Posterior cingulate gyrus (tissue), 11 donors: ENCODE measurements at regions not wholly inside any gene's neighbourhood (a gene's known extent, or its start where the extent isn't known, plus 50 kb on each side); places are given as distances from the start of the nearest gene placed in this dataset.
"Not testable (repeated sequence)": the region's sequence is repeated elsewhere in the genome, so short reads cannot be mapped to it uniquely, and the experiment has no call there.

ENCODE experiments used
- DNase-seq, 10 donors: peaks; one replicate each; pipeline versions ENCODE4 v3.0.0 to v3.0.0-alpha.2; 2020 to 2021; ENCODE audit warnings: mixed read lengths in 3 of 10
- intact Hi-C: fragments of 100-400 bp; cut with DNase I; formaldehyde crosslinking; loops from one replicate; pipeline ENCODE4 v1.15.1; 2023

DNA sequence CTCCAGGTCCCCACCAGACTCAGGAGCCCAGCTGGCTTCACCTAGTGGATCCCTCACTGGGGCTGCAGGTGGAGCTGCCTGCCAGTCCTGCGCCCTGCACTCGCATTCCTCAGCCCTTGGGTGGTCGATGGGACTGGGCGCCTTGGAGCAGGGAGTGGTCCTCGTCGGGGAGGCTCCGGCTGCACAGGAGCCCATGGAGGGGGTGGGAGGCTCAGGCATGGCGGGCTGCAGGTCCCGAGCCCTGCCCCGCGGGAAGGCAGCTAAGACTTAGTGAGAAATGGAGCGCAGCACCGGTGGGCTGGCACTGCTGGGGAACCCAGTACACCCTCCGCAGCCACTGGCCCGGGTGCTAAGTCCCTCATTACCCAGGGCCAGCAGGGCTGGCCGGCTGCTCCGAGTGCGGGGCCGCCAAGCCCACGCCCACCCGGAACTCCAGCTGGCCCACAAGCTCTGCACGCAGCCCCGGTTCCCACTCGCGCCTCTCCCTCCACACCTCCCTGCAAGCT, 203.4 kb downstream of the DSC3 start:
- DNase-seq = peak in 3 of 10 donors; percentile 55 to 67 (median 65)
- intact Hi-C loops = not testable (repeated sequence)

DNA sequence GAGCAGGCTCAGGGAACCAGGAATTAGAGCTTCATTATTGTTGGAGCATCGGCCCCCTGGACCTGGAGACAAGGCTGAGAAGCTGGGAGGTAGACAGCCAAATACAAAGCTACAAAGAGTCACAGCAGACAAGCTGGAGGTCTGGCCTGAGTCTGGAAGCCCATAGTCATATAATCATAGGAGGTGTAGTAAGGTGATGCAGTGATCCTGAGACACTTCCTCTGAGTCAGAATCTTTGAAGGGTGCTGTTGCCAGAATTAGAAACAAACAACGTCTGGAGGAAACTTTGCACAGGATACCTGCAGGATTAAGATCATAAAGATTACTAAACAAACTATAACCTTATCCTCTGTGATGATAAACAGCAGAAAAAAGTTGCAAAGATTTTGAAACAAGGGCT, 213.8 kb downstream of the DSC3 start:
- intact Hi-C loops = no loop called here
- no peak for DNase-seq

DNA sequence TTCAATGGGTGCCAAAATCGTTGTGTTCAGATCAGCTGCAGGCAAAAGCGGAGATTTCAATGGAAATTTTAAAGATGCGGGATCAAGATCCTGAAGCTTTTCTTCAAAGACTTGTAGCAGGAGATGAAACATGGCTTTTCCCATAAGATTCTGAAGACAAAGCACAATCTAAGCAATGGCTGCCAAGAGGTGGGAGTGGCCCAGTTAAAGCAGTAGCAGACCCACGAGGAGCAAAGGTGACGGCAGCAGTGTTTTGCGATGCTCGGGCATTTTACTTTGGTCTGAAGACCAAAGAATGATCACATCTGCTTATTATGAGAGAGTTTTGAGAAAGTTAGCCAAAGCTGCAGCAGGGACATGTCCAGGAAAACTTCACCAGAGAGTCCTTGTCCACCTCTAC, 222.9 kb downstream of the DSC3 start:
- intact Hi-C loops = no loop called here
- no peak for DNase-seq

DNA sequence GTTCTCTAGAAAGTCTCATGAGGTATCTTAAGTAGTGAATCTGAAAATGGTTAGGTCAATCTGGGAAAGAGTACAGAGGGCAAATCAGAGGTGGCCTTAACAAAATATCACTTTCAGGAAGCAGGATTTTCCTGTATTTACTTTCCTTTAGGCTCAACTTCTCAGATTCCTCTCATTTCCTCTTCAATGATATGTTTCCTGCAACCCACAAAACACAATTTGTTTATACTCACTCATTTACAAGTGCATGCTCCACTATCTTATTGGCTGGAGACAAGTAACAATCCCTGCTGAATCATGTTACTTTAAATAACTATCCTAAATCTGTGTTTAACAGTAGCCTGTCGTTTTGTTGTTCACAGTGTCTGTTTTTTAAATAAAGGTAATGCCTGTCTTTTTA, 228.1 kb downstream of the DSC3 start:
- intact Hi-C loops = no loop called here
- DNase-seq = no peak

DNA sequence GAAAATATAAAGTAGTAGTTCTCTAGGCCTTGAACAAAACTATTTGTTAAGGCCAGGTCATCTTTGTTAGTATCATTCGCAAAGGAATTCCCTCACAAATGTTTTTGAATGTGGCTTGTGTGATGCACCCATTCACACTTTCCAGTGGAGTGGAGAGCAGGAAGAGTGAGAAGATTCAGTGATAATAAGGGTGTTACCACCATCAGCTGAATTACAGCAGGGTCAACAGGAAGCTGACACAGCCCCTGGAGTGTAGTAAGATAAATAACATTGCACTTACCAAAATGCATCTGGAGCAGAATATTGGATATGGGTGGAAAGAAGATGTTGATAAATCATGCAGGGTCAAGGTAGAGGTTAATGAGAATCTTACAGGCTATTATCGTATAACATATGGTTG, 231.0 kb downstream of the DSC3 start:
- no peak for DNase-seq
- intact Hi-C loops = no loop called here

DNA sequence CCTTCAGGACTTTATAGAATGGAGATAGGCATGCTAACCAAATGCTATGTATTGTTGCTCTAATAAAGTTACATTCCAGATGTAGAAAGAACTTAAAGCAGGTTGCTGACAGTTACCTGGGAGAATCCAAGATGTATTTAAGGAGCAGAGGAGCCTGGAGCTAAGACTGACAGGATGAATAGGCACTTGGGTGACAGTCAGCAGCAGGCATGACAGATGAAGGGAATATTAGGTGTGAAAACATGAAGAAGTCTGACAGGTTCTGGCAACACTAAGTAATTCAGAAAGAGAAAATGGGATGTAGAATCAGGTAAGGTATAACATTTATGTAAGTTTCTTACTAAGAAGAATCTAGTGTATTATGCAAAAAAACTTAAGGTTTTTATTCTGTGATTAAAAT, 232.0 kb downstream of the DSC3 start:
- no peak for DNase-seq

DNA sequence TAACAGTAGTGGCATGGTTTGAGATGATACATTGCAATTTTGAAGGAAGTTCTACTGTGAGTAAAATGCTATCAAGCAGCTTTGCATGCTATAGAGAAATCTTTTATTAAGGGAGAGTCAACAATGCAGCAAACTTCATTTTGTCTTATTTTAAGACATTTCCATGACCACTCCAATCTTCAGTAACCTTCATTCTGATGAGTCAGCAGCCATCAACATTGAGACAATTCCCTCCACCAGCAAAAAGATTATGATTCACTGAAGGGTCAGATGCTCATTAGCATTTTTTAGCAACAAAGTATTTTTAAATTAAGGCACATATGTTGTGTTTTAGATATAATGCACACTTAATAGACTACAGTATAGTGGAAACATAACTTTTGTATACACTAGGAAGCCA, 235.7 kb downstream of the DSC3 start:
- intact Hi-C loops = no loop called here
- no peak for DNase-seq

More for the DNA sequence above, 232.0 kb downstream of the DSC3 start:
- intact Hi-C loops = no loop called here

DNA sequence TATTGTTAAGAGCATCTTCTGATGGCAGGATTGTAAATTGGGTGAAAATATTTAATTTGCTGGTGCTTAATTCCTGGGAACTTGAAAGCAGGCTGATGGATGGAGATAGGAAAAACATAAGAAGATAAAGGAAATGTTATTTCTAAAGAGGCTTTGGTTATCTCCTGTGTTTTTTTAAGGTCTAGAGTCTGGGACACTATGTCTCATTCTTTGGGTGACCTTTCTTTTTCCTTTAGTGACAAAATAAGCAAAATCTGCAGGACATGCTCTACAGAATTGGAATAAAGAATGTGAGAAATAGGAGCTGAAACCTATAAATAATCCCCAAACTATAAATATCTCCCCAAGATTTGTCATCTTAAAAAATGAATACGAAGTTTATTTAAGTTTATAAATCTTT, 241.7 kb downstream of the DSC3 start:
- no peak for DNase-seq
- intact Hi-C loops = no loop called here

DNA sequence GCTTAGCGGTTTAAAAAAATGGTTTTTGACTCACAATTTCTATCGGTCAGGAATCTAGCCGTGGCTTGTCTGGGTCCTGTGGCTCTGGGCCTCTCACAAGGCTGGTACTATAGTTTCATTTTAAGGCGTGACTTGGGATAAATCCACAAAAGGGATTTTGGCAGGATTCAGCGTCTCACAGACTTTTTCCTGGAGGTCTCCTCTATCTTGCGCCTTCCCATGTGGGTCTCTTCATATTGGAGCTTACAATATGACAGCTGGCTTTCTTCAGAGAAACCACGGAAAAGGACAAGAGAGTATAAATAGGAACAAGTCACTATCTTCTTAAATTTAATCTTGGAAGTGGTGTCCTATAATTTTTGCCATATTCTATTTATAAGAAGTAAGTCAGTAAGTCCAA, 250.5 kb downstream of the DSC3 start:
- intact Hi-C loops = no loop called here
- no peak for DNase-seq

DNA sequence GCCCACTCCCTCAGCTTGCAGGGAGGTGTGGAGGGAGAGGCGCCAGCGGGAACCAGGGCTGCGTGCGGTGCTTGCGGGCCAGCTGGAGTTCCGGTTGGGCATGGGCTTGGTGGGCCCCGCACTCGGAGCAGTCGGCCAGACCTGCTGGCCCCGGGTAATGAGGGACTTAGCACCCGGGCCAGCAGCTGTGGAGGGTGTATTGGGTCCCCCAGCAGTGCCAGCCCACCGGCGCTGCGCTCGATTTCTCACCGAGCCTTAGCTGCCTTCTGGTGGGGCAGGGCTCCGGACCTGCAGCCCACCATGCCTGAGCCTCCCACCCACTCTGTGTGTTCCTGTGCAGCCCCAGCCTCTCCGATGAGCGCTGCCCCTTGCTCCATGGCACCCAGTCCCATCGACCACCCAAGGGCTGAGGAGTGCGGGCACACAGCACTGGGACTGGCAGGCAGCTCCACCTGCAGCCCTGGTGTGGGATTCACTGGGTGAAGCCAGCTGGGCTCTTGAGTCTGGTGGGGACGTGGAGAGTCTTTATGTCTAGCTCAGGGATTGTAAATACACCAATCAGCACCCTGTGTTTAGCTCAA, 254.0 kb downstream of the DSC3 start:
- peak in 3 of 10 donors; percentile 42 to 71 (median 62) for DNase-seq
- intact Hi-C loops = not testable (repeated sequence)

DNA sequence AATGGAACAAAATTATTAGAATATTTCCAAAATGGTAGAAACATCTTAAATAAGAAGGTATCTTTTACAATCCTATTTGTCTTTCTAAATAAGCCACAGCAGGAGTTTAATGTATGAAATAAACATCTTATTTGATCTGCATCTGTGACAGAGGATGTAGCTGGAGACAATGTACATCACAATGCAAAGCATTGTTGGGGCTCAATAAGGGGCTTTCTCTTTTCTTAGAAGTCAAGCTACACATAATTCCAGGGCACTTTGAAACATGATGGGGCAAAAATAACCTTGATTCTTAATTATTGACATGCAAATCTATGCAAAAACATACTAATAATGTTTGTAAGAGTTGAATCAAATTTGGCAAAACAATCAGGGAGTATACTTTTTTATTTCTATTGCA, 255.1 kb downstream of the DSC3 start:
- intact Hi-C loops = no loop called here

DNA sequence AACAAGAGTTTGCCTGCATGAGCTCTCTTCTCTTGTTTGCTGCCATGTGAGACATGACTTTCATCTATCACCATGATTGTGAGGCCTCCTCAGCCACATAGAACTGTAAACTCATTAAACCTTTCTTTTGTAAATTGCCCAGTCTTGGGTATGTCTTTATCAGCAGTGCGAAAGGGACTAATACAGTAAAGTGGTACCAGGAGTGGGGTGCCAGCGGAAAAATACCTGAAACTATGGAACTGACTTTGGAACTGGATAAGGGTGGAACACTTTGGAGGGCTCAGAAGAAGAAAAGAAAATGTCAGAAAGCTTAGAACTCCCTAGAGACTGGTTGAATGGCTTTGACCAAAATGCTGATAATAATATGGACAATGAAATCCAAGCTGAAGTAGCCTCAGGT, 260.9 kb downstream of the DSC3 start:
- no peak for DNase-seq
- intact Hi-C loops = no loop called here

More for the DNA sequence above, 255.1 kb downstream of the DSC3 start:
- DNase-seq = no peak

DNA sequence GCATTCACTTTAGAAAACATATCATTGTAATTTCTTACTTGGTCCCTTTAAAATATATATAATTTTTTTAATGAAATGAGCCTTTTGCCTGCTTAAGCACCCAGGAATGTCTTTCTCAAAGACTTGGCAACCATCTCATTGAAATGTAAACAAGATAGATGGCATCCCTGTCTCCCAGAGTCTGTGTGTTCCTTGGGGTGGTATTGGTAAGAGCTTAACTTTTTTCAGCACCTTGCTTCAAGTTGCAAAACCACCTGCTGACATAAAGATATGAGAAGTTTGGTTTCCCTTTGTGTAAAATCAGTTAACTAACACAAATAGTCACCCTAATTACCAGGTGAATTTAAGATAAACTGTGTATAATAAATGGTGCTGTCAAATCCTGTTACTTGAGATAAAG, 266.9 kb downstream of the DSC3 start:
- intact Hi-C loops = no loop called here
- no peak for DNase-seq

DNA sequence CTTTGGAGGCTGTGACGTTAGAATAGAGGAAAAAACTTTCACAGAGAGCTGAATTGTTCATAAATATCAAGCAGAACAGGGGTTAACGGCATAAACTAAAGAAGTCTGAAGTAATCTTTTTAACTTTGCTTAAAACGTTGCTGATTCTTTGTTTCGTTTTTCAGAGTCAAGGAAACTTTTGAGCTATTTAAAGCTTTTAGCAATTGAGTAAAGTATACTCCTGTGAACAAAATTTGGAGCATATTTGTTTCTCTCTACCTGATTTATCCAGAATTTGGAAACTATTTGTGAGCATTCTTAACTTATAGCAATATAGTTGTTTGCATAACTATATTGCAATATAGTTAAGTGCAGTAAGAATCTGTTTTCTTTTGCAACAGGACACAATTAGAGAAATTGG, 270.4 kb downstream of the DSC3 start:
- intact Hi-C loops, DNase-seq: not testable (repeated sequence)

DNA sequence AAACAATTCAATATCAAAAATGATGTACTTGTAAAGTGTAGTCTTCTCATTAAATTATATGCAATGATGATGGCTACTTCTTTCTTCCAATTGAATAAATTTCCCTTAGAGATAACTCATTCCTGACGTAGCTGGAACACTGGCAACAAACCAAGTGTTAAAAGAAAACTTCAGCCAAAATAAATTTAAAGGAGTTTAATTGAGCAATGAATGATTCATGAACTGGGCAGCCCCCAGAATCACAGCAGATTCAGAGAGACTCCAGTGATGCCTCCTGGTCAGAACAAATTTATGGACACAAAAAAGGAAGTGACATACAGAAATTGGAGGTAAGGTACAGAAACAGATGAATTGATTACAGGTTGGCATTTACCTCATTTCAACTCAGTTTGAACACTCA, 276.5 kb downstream of the DSC3 start:
- DNase-seq = no peak
- intact Hi-C loops = loop anchor here (10.0 kb wide), 1 partner anchor 79 kb away; no protein-coding TSS in a partner anchor

DNA sequence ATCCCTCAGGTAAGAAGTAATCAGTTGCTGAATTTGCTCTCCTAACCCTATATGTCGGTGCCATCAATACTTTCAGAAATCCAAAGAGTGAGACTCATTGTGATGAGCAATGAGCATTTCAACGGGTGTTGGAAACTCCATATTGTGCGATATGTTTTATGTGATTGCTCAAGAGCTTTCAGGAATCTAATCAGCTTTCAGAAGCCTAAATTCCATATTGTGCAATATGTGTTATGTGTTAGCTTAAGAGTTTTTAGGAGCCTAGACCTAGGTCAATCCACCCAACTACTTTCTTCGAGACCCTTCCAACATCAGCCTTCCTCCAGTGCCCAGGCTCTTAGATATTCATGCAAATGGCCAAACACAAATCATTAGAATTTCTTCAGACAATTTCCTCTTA, 277.3 kb downstream of the DSC3 start:
- DNase-seq = no peak
- intact Hi-C loops = loop anchor here (10.0 kb wide), 1 partner anchor 80 kb away; no protein-coding TSS in a partner anchor

DNA sequence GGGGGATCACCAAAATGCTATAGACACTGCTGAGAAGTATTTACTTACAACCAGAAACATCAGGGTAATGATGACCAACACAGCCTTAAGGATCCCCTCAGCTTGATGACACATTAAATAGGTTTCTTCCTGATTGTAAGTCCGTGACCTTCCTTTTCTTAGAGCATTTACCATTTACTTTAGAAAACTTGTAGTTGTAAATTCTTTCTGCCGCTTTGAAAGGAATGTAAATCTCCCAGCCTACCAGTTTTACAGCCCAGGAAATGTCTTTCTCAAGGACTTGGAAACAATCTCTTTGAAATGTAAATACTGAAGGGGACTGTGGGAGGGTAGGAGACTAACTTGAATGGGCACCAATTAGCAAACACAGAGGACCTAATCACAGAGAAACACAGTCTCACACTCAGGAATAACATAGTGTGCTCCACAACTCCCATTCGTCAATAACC, 278.6 kb downstream of the DSC3 start:
- intact Hi-C loops = loop anchor here (10.0 kb wide), 1 partner anchor 81 kb away; no protein-coding TSS in a partner anchor
- no peak for DNase-seq

DNA sequence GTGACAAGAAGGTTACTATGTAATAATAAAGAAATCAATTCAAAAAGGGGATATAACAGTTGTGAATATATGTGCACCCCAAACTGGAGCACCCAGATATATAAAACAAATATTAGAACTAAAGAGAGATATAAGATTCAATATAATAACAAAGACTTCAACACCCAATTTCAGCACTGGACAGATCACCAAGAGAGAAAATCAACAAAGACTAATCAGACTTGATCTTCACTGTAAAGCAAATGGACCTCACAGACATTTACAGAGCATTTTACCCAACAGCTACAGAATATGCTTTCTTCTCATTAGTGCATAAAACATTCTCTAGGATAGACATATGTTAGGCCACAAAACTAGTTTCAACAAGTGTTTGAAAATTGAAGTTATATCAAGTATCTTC, 287.7 kb downstream of the DSC3 start:
- intact Hi-C loops = no loop called here
- no peak for DNase-seq

DNA sequence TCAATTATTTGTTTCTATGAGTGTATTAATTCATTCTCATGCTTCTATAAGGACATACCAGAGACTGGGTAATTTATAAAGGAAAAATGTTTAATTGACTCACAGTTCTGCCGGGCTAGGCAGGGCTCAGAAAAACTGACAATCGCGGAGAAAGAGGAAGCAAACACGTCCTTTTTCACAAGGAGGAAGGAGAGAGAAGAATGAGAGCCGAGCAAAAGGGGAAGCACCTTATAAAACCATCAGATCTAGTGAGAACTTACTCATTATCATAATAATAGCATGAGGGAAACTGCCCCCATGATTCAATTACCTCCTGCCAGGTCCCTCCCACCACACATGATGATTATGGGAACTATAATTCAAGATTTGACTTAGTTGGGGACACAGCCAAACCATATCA, 294.0 kb downstream of the DSC3 start:
- intact Hi-C loops = no loop called here
- no peak for DNase-seq

DNA sequence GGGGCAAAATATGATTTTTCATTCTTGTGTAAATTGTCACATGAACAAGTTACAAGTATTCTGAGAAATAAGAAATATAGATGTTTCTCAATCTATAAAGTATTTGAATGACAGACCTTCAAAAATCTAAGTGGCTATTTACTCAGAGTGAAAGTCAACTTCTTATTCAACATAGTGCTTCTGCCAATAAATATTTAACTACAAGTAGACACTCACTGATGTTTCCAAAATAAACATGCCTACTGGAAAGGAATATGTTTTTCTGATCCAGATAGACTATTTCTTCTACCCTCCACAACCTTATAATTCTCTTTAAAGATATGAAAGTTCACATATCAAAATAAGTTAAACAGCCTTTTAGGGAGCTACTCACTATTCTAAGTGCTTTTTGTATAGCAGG, 296.3 kb downstream of the DSC3 start:
- no peak for DNase-seq
- intact Hi-C loops = no loop called here

DNA sequence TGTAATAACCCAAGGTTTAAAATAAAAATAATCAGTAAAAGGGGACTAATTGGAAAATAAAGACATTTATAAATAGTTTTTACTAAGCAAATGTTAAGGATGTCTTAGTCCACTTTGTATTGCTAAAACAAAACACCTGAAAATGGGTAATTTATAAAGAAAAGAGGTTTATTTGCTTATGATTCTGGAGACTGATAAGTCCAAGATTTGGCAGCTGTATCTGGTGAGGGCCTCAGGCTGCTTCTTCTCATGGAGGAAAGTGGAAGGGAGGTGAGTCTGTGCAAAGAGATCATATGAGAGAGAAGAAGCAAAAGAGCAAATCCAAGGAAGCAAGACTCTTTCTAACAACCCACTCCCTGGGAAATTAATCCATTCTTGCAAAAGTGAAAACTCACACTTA, 299.5 kb downstream of the DSC3 start:
- intact Hi-C loops = no loop called here
- no peak for DNase-seq

DNA sequence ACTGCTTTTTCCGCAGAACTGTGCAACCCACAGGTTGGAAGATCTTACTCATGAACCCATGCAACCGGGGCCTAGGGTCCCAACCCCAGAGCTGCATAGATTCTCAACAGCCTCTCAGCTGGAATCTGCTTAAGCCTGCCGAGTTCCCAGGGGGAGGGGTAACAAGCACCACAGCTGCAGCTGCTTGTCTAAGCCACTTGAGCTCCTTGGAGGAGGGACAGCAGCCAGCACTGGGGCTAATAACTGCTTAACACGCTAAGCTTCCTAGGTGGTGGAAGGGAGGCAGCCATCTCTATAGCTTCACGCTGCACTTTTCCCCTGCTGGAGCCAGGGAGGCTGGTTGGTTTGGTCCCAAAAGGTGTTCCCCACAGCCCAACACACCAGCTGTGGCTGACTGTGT, 311.6 kb downstream of the DSC3 start:
- intact Hi-C loops = no loop called here
- DNase-seq = peak in 1 of 10 donors; percentile 62

DNA sequence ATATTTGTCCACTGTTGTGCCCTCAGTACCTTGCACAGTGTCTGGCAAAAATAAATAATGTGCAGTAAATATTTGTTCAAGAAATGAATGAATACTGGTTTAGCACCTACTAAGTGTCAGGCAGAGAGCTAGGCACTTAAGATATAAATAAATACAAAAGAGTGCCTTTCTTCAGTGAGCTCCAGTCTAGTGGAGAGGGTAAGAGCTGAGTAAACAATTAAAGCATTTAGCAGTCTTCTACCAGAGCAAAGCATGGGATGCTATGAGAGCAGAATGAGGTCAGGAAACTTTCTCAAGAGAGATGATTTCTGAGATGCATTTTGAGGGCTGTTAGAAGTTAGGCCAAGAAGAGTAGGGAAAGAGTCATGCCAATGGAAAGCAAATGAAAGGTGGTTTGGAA, 314.7 kb downstream of the DSC3 start:
- intact Hi-C loops = no loop called here

More for the DNA sequence above, 314.7 kb downstream of the DSC3 start:
- DNase-seq = no peak
